ENCODE measurements at regions not wholly inside any gene's neighbourhood (a gene's known extent, or its start where the extent isn't known, plus 50 kb on each side); places are given as distances from the start of the nearest gene placed in this dataset.

DNA sequence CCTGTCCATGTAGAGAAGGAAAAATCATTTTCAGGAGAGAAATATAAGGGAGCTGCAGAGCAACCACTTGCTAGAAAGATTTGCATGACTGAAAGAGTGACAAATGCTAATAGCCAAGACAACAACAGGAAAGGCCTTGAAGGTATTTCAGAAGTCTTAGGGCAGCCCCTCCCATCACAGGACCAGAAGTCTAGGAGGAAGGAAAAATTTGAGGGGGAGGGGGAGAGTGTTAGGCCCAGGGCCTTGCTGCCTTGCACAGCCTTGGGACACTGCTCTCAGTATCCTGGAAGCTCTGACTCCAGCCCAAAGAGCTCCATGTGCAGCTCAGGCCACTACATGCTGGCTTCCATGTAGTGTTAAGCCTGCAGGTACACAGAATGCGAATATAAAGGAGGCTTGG, 266.9 kb downstream of the GLI2 start (continued):
- TF ChIP-seq KLF5 (IDR thresholded peaks at IDR 0.05; ENCODE audit: partially characterized antibody) (no peak), POLR2AphosphoS2 (IDR thresholded peaks at IDR 0.05; ENCODE audit: low read depth, low read length) (no peak), BHLHE40 (IDR thresholded peaks at IDR 0.05; ENCODE audit: borderline replicate concordance in 1 of 2, low read depth in 2 of 2, low read length in 1 of 2) (no peak)

- no peaks in the 10 kb centered on the region for H3K27me3 ChIP-seq (replicated peaks in 1 of 2; ENCODE audit: control insufficient read depth in 2 of 2, insufficient read depth in 2 of 2, low read length in 1 of 2)
- ChIA-PET POLR2A (no interaction called here), RAD21 (ENCODE audit: unreplicated experiment) (no interaction called here), CTCF (no interaction called here), SMC1A (ENCODE audit: uncharacterized antibody, unreplicated experiment) (no interaction called here)
- no peaks in the 10 kb centered on the region for H3K4me1 ChIP-seq (ENCODE audit: control insufficient read depth, insufficient read depth, low read length)
- no peak overlapping the region for H3K27ac ChIP-seq (ENCODE audit: control insufficient read depth, insufficient read depth)
- H3K36me3 ChIP-seq (ENCODE audit: control insufficient read depth in 2 of 2, insufficient read depth in 2 of 2, low read length in 1 of 2), result no peaks in the 10 kb centered on the region
- no peak for FAIRE-seq
- no peaks in the 10 kb centered on the region for H3K9me3 ChIP-seq (replicated peaks; ENCODE audit: control insufficient read depth, insufficient read depth, low read length)
- BruUV-seq (replicated peaks), result no TSS peak
- in situ Hi-C loops (cut with MboI), result no loop called here
- no peak overlapping the region for H3K4me3 ChIP-seq
- no peak for ATAC-seq
- no peaks in the 10 kb centered on the region for H3K79me2 ChIP-seq (ENCODE audit: control insufficient read depth, insufficient read depth, low read length)
- H3K4me2 ChIP-seq (ENCODE audit: control insufficient read depth, insufficient read depth), result no peak overlapping the region
- 6% methylated on average over 5 of the region's 5 CpGs for WGBS (ENCODE audit: insufficient coverage, insufficient replicate concordance, low lambda C conversion rate, missing lambda C conversion rate)
- intact Hi-C loops (cut with micrococcal nuclease; ENCODE audit: unreplicated experiment), result no loop called here
- TF ChIP-seq EGR1 (IDR thresholded peaks at IDR 0.05; ENCODE audit: borderline replicate concordance in 1 of 2, low read depth in 2 of 2, low read length in 2 of 2), result no peak
- TF ChIP-seq TAF1 (IDR thresholded peaks at IDR 0.05; ENCODE audit: borderline replicate concordance, low read depth, low read length), result no peak
- no peak for TF ChIP-seq ZNF622 (IDR thresholded peaks at IDR 0.05)
- no peaks in the 10 kb centered on the region for H4K20me1 ChIP-seq (ENCODE audit: control insufficient read depth, insufficient read depth)
- no peak for DNase-seq (ENCODE audit: low read depth, low spot score)
- H2AFZ ChIP-seq (ENCODE audit: control insufficient read depth, low read depth, low read length), result no peak overlapping the region
- no peak overlapping the region for H3K9ac ChIP-seq (ENCODE audit: control insufficient read depth, insufficient read depth, low read length)
Measured at GRCh38 chr2:121003391-121003790, 267.7 kb downstream of the GLI2 start.

GRCh38 chr2:121004359-121004758, 268.7 kb downstream of the GLI2 start:
- ChIA-PET SMC1A (ENCODE audit: uncharacterized antibody, unreplicated experiment) (interaction anchor here (0.5 kb wide), 1 partner anchor 19 kb away, joined by 3 read pairs; no protein-coding TSS in a partner anchor), POLR2A (no interaction called here), CTCF (no interaction called here), RAD21 (ENCODE audit: unreplicated experiment) (no interaction called here)
- BruUV-seq (replicated peaks), result no TSS peak
- in situ Hi-C loops (cut with MboI) (no loop called here), intact Hi-C loops (cut with micrococcal nuclease; ENCODE audit: unreplicated experiment) (no loop called here)
- no peak overlapping the region for H3K9ac ChIP-seq (ENCODE audit: control insufficient read depth, insufficient read depth, low read length)
- no peaks in the 10 kb centered on the region for H3K4me1 ChIP-seq (ENCODE audit: control insufficient read depth, insufficient read depth, low read length)
- WGBS (ENCODE audit: insufficient coverage, insufficient replicate concordance, low lambda C conversion rate, missing lambda C conversion rate), result 9% methylated on average over 4 of the region's 5 CpGs
- FAIRE-seq (no peak), DNase-seq (ENCODE audit: low read depth, low spot score) (no peak), ATAC-seq (no peak)
- no peaks in the 10 kb centered on the region for H3K79me2 ChIP-seq (ENCODE audit: control insufficient read depth, insufficient read depth, low read length)
- no peak overlapping the region for H3K4me3 ChIP-seq
- no peak overlapping the region for H3K4me2 ChIP-seq (ENCODE audit: control insufficient read depth, insufficient read depth)
- no peaks in the 10 kb centered on the region for H3K27me3 ChIP-seq (replicated peaks in 1 of 2; ENCODE audit: control insufficient read depth in 2 of 2, insufficient read depth in 2 of 2, low read length in 1 of 2)
- H3K36me3 ChIP-seq (ENCODE audit: control insufficient read depth in 2 of 2, insufficient read depth in 2 of 2, low read length in 1 of 2), result no peaks in the 10 kb centered on the region
- no peak overlapping the region for H2AFZ ChIP-seq (ENCODE audit: control insufficient read depth, low read depth, low read length)
- H4K20me1 ChIP-seq (ENCODE audit: control insufficient read depth, insufficient read depth), result no peaks in the 10 kb centered on the region
- no peak for TF ChIP-seq RELA (IDR thresholded peaks at IDR 0.05; ENCODE audit: borderline replicate concordance, partially characterized antibody)
- no peak for TF ChIP-seq CHD2 (IDR thresholded peaks at IDR 0.05; ENCODE audit: borderline replicate concordance, low read depth, low read length)
- no peak for TF ChIP-seq WRNIP1 (IDR thresholded peaks at IDR 0.05; ENCODE audit: borderline replicate concordance, low read depth, low read length)
- no peaks in the 10 kb centered on the region for H3K9me3 ChIP-seq (replicated peaks; ENCODE audit: control insufficient read depth, insufficient read depth, low read length)
- no peak overlapping the region for H3K27ac ChIP-seq (ENCODE audit: control insufficient read depth, insufficient read depth)
